Endodermal cell (in vitro differentiated cells): ENCODE measurements at regions not wholly inside any gene's neighbourhood (a gene's known extent, or its start where the extent isn't known, plus 50 kb on each side); places are given as distances from the start of the nearest gene placed in this dataset.

Source experiments
- DNase-seq: peaks from one replicate; pipeline ENCODE4 v3.0.0-alpha.2; 2017
- H3K27ac ChIP-seq: 2 replicates; pipeline ENCODE4 v1.5.1; 2013; ENCODE audit warnings: mild to moderate bottlenecking, low read depth, low read length, moderate library complexity
- H3K27me3 ChIP-seq: 2 replicates; pipeline ENCODE4 v1.6.1; 2013; ENCODE audit warnings: mild to moderate bottlenecking, low read length, moderate library complexity; ENCODE audit not compliant: insufficient read depth, control insufficient read depth, poor library complexity, severe bottlenecking
- H3K36me3 ChIP-seq: 2 replicates; pipeline ENCODE4 v1.7.0; 2013; ENCODE audit warnings: mild to moderate bottlenecking, low read length, moderate library complexity; ENCODE audit not compliant: control insufficient read depth, insufficient read depth
- H3K4me1 ChIP-seq: one replicate; pipeline ENCODE4 v1.7.0; 2013; ENCODE audit warnings: low read length; ENCODE audit not compliant: control insufficient read depth, insufficient read depth
- H3K4me3 ChIP-seq: 2 replicates; pipeline ENCODE4 v1.5.1; 2013; ENCODE audit warnings: mild to moderate bottlenecking, low read length, moderate library complexity
- H3K9ac ChIP-seq: 2 replicates; pipeline ENCODE4 v1.6.1; 2013; ENCODE audit warnings: mild to moderate bottlenecking, low read length, moderate library complexity; ENCODE audit not compliant: poor library complexity, severe bottlenecking; ENCODE audit errors: extremely low read depth
- H3K9me3 ChIP-seq: 2 replicates; pipeline ENCODE4 v1.6.1; 2013; ENCODE audit warnings: mild to moderate bottlenecking, low read length, moderate library complexity; ENCODE audit not compliant: control insufficient read depth
- H3K27ac Mint-ChIP-seq: 2 replicates; pipeline ENCODE4 v1.8.0; 2020; ENCODE audit warnings: mixed read lengths
- H3K27me3 Mint-ChIP-seq: 2 replicates; pipeline ENCODE4 v1.8.0; 2021; ENCODE audit warnings: mild to moderate bottlenecking, mixed read lengths; ENCODE audit not compliant: insufficient read depth
- H3K36me3 Mint-ChIP-seq: 2 replicates; pipeline ENCODE4 v1.8.0; 2020; ENCODE audit warnings: low read depth, mixed read lengths
- H3K4me1 Mint-ChIP-seq: 2 replicates; pipeline ENCODE4 v1.8.0; 2020; ENCODE audit warnings: mixed read lengths
- H3K4me3 Mint-ChIP-seq: 2 replicates; pipeline ENCODE4 v1.8.0; 2020; ENCODE audit warnings: mild to moderate bottlenecking, moderate library complexity, mixed read lengths
- H3K9me3 Mint-ChIP-seq: 2 replicates; pipeline ENCODE4 v1.8.0; 2020; ENCODE audit warnings: mild to moderate bottlenecking, mixed read lengths
- WGBS, 2 experiments: methylation state at CpG; one replicate each; pipeline versions ENCODE4 v1.1.5 to v1.1.7; 2013; ENCODE audit warnings: missing lambda C conversion rate in 2 of 2, mixed read lengths in 1 of 2; ENCODE audit not compliant: insufficient coverage in 1 of 2, insufficient read length in 1 of 2; 5-methylcytosine and 5-hydroxymethylcytosine counted together
- TF ChIP-seq, protein P1 (sequence below): fragments of 200-600 bp; sonication (generic); conservative IDR thresholded peaks from 2 replicates; pipeline ENCODE4 v1.5.0; 2021; ENCODE audit warnings: antibody characterized with exemption, mild to moderate bottlenecking

DNA sequence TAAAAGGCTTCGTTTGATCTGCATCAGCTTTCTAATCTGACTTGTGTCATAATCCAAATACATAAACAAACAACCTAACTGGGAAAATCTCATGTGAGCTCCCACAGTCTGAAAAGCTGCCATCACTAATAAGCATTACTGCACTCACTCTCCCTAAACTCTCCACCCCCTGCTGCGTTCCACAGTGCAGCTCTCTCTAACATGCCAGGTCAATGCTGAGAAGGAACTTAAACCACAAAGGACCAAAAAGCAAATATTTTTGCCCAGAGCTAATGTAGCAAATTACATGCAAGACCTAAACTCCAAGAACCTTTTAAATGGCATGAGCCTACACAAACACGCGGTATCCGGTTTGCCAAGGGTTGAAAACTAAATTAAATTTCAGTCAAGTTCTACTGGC, 542.3 kb upstream of the JARID2 start:
- Histone ChIP-seq H3K4me1 (no peaks in the 10 kb centered on the region), H3K36me3 (no peaks in the 10 kb centered on the region), H3K27ac (no peak overlapping the region), H3K4me3 (no peak overlapping the region), H3K9ac (no peak overlapping the region), H3K27me3 (no peaks in the 10 kb centered on the region), H3K9me3 (peaks cover 9% of the 10 kb centered on the region)
- peaks cover 2% of the 10 kb centered on the region for H3K27me3 Mint-ChIP-seq
- no peak overlapping the region for H3K27ac Mint-ChIP-seq
- H3K4me3 Mint-ChIP-seq: no peak overlapping the region
- 76 to 89% methylated on average over 5 of the region's 5 CpGs for WGBS, 2 experiments
- DNase-seq: no peak
- peaks cover 23% of the 10 kb centered on the region for H3K4me1 Mint-ChIP-seq
- TF ChIP-seq, protein P1, sequence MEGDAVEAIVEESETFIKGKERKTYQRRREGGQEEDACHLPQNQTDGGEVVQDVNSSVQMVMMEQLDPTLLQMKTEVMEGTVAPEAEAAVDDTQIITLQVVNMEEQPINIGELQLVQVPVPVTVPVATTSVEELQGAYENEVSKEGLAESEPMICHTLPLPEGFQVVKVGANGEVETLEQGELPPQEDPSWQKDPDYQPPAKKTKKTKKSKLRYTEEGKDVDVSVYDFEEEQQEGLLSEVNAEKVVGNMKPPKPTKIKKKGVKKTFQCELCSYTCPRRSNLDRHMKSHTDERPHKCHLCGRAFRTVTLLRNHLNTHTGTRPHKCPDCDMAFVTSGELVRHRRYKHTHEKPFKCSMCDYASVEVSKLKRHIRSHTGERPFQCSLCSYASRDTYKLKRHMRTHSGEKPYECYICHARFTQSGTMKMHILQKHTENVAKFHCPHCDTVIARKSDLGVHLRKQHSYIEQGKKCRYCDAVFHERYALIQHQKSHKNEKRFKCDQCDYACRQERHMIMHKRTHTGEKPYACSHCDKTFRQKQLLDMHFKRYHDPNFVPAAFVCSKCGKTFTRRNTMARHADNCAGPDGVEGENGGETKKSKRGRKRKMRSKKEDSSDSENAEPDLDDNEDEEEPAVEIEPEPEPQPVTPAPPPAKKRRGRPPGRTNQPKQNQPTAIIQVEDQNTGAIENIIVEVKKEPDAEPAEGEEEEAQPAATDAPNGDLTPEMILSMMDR: no peak
- peaks cover 11% of the 10 kb centered on the region for H3K9me3 Mint-ChIP-seq
- no peaks in the 10 kb centered on the region for H3K36me3 Mint-ChIP-seq

DNA sequence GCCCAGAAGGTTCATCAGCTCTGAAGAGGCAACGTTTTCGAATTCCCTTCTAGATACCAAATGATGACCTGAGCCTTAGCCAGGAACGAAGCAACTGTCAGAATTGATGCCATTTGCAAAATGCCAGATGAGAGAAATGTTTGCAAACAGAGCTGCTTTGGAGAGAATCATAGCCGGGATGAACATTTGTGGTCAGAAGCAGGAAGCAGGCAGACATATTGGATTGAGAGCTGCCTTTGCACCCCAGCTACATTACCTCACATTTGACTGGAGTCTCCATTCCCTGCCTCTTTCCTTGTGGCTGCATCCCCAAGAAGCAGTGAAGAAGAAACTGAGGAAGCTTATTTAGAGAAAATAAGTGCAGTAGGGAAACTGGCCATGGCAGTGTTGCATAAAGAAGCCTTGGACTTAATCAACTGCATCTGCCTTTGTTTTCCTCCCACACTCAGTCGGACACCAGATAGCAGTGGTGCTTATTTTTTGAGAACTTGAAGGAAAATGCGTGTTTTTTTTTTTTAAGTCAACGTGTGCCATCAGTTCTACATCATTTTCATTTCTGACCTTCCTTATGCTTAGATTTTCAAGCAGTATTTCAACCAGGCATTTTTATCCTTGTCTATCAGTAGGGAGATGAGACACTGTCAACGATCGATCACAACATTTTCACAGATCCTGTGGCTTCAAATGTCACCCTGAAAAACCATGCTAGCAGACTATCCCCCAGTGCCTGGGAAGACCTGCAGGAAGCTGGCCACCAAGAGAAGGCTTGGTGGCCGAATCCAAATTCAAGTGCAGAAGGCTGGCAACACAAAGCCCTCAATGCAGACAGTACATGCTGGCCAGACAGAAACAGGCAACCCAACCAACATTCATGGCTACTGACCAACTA, 541.2 kb upstream of the JARID2 start:
- H3K27ac ChIP-seq: no peak overlapping the region
- no peak overlapping the region for H3K9ac ChIP-seq
- WGBS, 2 experiments: 94 to 95% methylated on average over 4 to 10 of the region's 10 CpGs
- Mint-ChIP-seq H3K27me3 (peaks cover 2% of the 10 kb centered on the region), H3K4me1 (peaks cover 23% of the 10 kb centered on the region), H3K9me3 (peaks cover 12% of the 10 kb centered on the region), H3K4me3 (no peak overlapping the region), H3K36me3 (no peaks in the 10 kb centered on the region), H3K27ac (no peak overlapping the region)
- DNase-seq: no peak
- TF ChIP-seq, protein P1: no peak
- peaks cover 9% of the 10 kb centered on the region for H3K9me3 ChIP-seq
- H3K27me3 ChIP-seq: no peaks in the 10 kb centered on the region
- H3K4me1 ChIP-seq: no peaks in the 10 kb centered on the region
- no peak overlapping the region for H3K4me3 ChIP-seq
- no peaks in the 10 kb centered on the region for H3K36me3 ChIP-seq

DNA sequence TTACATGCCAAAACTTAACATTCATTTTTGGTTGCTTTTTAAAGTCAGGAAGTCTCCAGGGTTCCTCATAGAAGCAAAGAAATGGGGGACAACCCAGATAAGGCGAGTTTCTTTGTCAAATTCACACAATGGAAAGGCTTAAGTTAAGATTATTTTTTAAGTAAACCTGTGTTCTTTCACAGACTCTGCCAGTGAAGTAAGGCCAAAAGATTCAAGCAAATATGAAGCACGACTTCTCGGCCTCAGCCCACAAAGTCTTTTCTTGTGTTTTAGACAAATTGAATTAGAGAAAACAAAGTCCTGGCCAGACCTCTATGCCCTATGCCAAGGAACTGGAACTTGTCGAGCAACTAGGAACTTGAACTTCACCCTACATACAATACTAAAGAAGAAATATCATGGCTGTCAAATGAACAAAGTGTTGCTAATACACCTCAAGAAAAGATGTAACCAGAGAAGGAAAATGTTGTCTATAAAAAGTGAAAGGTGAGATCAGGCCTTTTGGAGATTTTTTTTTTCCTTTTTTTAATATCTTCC, 540.0 kb upstream of the JARID2 start:
- no peak for DNase-seq
- Mint-ChIP-seq H3K9me3 (peaks cover 4% of the 10 kb centered on the region), H3K36me3 (no peaks in the 10 kb centered on the region), H3K27ac (no peak overlapping the region), H3K4me3 (no peak overlapping the region), H3K27me3 (peaks cover 3% of the 10 kb centered on the region), H3K4me1 (peaks cover 26% of the 10 kb centered on the region)
- H3K4me3 ChIP-seq: no peak overlapping the region
- WGBS, 2 experiments: 83 to 88% methylated on average over 2 to 4 of the region's 4 CpGs
- no peaks in the 10 kb centered on the region for H3K36me3 ChIP-seq
- H3K9ac ChIP-seq: no peak overlapping the region
- TF ChIP-seq, protein P1: no peak
- no peaks in the 10 kb centered on the region for H3K9me3 ChIP-seq
- no peaks in the 10 kb centered on the region for H3K4me1 ChIP-seq
- no peaks in the 10 kb centered on the region for H3K27me3 ChIP-seq
- no peak overlapping the region for H3K27ac ChIP-seq
